GM12872 (cell line): ENCODE measurements at regions not wholly inside any gene's neighbourhood (a gene's known extent, or its start where the extent isn't known, plus 50 kb on each side); places are given as distances from the start of the nearest gene placed in this dataset.

Experiments used
- TF ChIP-seq, protein P1 (sequence below): IDR thresholded peaks from 3 replicates; pipeline ENCODE4 v1.5.1; 2011; ENCODE audit warnings: low read depth, mild to moderate bottlenecking, low read length, moderate library complexity; ENCODE audit not compliant: insufficient read depth

DNA sequence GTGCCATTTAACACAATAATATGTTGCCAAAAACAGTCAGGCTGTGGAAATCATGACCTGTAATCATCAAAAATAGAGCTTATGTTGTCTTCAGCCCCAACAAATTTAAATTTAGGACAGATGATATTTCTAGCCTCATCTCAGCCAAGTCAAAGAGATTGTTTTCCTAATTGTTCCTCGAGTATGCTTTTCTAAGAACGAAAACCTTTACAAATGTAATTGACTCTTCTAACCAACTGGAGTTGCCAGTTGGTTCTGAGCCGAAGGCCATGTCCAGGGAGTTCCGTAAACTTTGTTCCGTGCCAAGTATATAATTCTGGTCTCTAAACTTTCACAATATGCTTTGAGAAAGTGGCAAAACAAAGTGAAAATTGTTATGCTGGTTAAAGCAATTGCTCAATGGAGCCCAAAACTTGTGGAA, 160.8 kb downstream of the CEMIP2 start:
- TF ChIP-seq, protein P1, sequence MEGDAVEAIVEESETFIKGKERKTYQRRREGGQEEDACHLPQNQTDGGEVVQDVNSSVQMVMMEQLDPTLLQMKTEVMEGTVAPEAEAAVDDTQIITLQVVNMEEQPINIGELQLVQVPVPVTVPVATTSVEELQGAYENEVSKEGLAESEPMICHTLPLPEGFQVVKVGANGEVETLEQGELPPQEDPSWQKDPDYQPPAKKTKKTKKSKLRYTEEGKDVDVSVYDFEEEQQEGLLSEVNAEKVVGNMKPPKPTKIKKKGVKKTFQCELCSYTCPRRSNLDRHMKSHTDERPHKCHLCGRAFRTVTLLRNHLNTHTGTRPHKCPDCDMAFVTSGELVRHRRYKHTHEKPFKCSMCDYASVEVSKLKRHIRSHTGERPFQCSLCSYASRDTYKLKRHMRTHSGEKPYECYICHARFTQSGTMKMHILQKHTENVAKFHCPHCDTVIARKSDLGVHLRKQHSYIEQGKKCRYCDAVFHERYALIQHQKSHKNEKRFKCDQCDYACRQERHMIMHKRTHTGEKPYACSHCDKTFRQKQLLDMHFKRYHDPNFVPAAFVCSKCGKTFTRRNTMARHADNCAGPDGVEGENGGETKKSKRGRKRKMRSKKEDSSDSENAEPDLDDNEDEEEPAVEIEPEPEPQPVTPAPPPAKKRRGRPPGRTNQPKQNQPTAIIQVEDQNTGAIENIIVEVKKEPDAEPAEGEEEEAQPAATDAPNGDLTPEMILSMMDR = no peak

DNA sequence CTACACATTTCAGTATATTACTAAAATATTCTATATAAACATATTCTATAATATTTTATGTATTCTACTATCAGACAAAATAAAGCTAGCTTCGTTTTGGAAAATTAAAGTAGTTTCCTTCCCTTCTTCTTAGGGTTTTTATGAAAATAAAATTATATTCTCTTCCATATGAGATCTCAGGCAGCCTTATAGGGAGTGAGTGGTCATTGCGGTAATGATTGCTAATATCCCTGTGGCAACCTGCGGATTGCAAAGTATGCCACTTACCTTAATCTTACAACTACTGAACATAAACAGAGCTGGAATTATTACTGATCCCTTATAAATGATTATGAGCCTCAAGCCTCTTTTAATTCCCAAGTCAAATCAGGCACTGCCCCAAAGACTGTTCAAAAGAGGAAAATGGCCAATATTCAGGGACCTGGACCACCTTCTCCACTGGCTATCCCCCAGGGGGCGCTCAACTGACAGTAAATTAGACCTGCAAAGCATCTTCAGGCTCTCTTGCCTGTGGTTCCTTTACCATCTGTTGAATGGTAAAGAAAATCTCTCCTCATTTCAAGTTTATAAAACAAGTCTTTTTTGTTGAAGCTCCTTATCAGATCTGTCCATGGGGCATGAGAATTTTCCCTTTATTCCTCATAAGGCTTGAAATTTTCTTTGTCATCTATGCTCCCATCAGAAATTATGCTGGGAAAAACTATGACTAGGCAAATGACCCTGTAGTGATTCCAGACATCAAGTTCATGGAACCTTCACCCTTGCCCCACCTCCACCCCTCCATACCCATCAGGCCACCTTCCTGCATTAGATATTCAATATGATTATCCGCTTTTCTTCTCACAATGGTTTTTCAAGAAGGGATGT, 163.9 kb downstream of the CEMIP2 start:
- TF ChIP-seq, protein P1 = peak; percentile 82

DNA sequence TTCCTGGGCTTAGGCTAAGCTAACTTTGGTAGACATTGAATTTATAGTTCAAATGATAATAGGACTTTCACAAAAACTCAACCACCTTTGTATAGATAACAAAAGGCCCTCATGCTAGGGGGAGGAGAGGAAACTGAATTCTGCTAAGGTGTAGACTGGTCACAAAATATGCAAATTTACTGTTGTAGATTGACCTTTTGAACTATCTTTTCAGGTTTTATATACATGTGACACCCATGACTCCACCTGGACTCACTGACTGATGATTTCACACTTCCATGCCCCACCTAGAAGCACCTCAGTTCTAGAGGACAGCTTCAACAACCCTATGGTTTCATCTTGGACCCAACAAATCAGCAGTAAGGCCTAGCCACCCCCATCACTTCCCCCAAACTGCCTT, 165.7 kb downstream of the CEMIP2 start:
- TF ChIP-seq, protein P1 = no peak

DNA sequence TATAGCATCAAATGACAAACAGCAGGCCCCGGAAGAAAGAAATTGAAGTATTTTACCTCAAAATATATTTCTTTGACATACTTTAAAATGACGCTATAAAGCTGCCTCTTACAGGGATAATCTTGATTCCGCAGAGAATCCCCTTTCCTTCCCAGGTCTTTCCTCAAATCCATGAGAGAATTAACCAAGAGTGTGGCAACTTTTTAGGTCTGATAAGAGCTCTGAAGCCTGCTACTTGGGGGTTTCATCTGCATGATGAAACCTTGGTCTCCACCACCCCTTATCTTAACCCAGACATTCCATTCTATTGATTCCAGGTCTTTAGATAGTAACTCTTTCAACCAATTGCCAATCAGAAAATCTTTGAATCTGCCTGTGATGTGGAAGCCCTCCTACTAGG, 173.8 kb downstream of the CEMIP2 start:
- TF ChIP-seq, protein P1 = no peak

DNA sequence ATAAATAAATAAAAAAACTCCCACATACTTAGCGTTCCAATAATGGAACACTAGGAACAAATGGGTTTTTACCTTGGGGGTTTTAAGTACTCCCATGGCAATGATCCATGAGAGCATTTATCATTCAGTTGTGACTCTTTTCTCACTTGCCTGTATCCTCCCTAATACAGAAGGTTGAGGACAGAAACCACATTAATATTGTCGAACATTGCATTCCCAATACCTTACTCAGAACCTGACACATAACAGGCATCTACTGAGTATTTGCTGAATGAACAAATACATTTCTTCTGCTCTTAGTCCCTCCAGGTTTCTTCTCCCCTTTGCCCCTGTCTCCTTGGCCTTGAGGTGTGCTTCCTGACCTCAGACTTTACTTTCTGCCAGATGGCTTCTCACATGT, 175.9 kb downstream of the CEMIP2 start:
- TF ChIP-seq, protein P1 = no peak

DNA sequence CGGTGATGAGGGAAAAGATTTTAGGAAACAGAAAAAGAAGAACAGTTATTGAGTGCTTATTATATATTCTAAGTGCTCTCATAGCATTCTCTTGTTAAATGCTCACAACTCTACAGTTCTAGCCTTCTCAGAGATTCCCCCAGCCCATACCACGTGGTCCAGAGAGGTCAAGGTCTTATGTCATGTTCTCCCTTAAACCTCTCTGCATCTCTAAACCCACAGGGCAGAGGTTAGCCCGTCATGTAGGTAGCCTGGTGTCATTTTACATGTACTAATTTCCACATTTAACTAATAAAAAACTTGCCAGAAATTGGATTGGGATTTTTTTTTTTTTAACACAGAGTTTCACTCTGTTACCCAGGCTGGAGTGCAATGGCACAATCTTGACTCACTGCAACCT, 178.0 kb downstream of the CEMIP2 start:
- TF ChIP-seq, protein P1 = no peak

DNA sequence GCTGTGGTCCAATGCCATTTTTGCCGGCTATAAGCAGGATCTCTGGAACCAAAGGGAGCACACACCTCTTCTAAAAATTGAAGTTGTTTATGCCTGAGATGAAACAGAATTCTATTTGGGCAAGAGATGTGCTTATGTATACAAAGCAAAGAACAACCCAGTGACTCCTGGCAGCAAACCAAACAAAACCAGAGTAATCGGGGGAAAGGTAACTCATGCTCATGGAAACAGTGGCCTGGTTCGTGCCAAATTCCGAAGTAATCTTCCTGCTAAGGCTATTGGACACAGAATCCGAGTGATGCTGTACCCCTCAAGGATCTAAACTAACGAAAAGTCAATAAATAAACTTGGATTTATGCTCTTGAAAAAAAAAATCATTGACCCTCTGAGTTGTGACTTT, 178.7 kb downstream of the CEMIP2 start:
- TF ChIP-seq, protein P1 = no peak
